Sigmoid colon (tissue), 6 donors: ENCODE measurements at regions not wholly inside any gene's neighbourhood (a gene's known extent, or its start where the extent isn't known, plus 50 kb on each side); places are given as distances from the start of the nearest gene placed in this dataset.

Experiments
- DNase-seq: peaks from one replicate; pipeline ENCODE4 v3.0.0-alpha.2; 2019
- H3K27ac ChIP-seq, 4 donors: fragments of 200-600 bp; sonication (generic); one replicate each; pipeline ENCODE4 v1.5.1; 2016 to 2019; ENCODE audit warnings: mild to moderate bottlenecking in 1 of 4
- H3K27me3 ChIP-seq, 3 donors: fragments of 200-600 bp; sonication (generic); one replicate each; pipeline ENCODE4 v1.5.1; 2019; ENCODE audit warnings: mild to moderate bottlenecking in 1 of 3
- H3K36me3 ChIP-seq, 4 donors: fragments of 200-600 bp; sonication (generic); one replicate each; pipeline ENCODE4 v1.5.1; 2016 to 2019
- H3K4me1 ChIP-seq, 4 donors: fragments of 200-600 bp; sonication (generic); one replicate each; pipeline ENCODE4 v1.5.1; 2017 to 2019
- H3K4me3 ChIP-seq, 4 donors: fragments of 200-600 bp; sonication (generic); one replicate each; pipeline ENCODE4 v1.5.1; 2017 to 2019; ENCODE audit warnings: mild to moderate bottlenecking in 2 of 4, moderate library complexity in 1 of 4
- H3K9me3 ChIP-seq, 4 donors: fragments of 200-600 bp in 3 of 4; sonication (generic) in 3 of 4; one replicate each; pipeline versions ENCODE4 v1.5.1 to v1.6.1; 2013 to 2019
- CTCF ChIP-seq, 4 experiments: fragments of 450-650 bp in 3 of 4; fragments of 200-600 bp in 1 of 4; IDR thresholded peaks; one replicate each; pipeline ENCODE4 v1.5.1; 2016 to 2019; ENCODE audit warnings: antibody characterized with exemption in 4 of 4, mild to moderate bottlenecking in 3 of 4, moderate library complexity in 2 of 4
- EP300 ChIP-seq, 4 donors: sonication (generic); formaldehyde crosslinking; IDR thresholded peaks; one replicate each; pipeline ENCODE4 v1.6.1; 2017; ENCODE audit warnings: antibody characterized with exemption in 4 of 4
- POLR2A ChIP-seq, 2 donors: fragments of 450-650 bp; IDR thresholded peaks; one replicate each; pipeline ENCODE4 v1.6.1; 2016; ENCODE audit warnings: antibody characterized with exemption in 2 of 2, mild to moderate bottlenecking in 2 of 2, moderate library complexity in 2 of 2
- POLR2AphosphoS5 ChIP-seq, 4 donors: sonication (generic); formaldehyde crosslinking; IDR thresholded peaks; one replicate each; pipeline ENCODE4 v1.6.1; 2017; ENCODE audit warnings: antibody characterized with exemption in 4 of 4
- WGBS, 2 donors: extraction: QIAGEN DNeasy Blood & Tissue Kit; methylation state at CpG; one replicate each; pipeline ENCODE4 v1.1.7; 2013; 5-methylcytosine and 5-hydroxymethylcytosine counted together
- intact Hi-C: fragments of 100-400 bp; cut with DNase I; formaldehyde crosslinking; loops from one replicate; pipeline ENCODE4 v1.15.1; 2023
- donor health status: healthy with polysubstance abuse.
- donor health status: healthy.

- Histone ChIP-seq H3K27ac (no peak overlapping the region), H3K4me3 (no peak overlapping the region), H3K4me1 (peaks cover 0 to 8% (median 0%) of the 10 kb centered on the region in 4 donors), H3K9me3 (no peaks in the 10 kb centered on the region), H3K27me3 (no peaks in the 10 kb centered on the region), H3K36me3 (no peaks in the 10 kb centered on the region)
- no peak for DNase-seq
- intact Hi-C loops: no loop called here
- TF ChIP-seq EP300 (IDR thresholded peaks at IDR 0.05): no peak
- no peak for TF ChIP-seq POLR2AphosphoS5 (IDR thresholded peaks at IDR 0.05)
- TF ChIP-seq POLR2A (IDR thresholded peaks at IDR 0.05): no peak
- no peak for TF ChIP-seq CTCF (IDR thresholded peaks at IDR 0.05)
- 55 to 72% methylated on average over 13 of the region's 13 CpGs for WGBS, 2 donors
These were observed 82.1 kb downstream of the LINGO1 start for GRCh38 chr15:77550301-77551251.

GRCh38 chr15:77549576-77550288 lies 83.0 kb downstream of the LINGO1 start:
- peaks cover 0 to 8% (median 0%) of the 10 kb centered on the region in 4 donors for H3K4me1 ChIP-seq
- H3K36me3 ChIP-seq: no peaks in the 10 kb centered on the region
- no peaks in the 10 kb centered on the region for H3K9me3 ChIP-seq
- no peak for DNase-seq
- intact Hi-C loops: no loop called here
- H3K27ac ChIP-seq: no peak overlapping the region
- whole genome bisulfite sequencing, 2 donors: 89 to 91% methylated on average over 5 of the region's 5 CpGs
- H3K27me3 ChIP-seq: no peaks in the 10 kb centered on the region
- TF ChIP-seq POLR2A (IDR thresholded peaks at IDR 0.05) (no peak), CTCF (IDR thresholded peaks at IDR 0.05) (no peak), EP300 (IDR thresholded peaks at IDR 0.05) (no peak), POLR2AphosphoS5 (IDR thresholded peaks at IDR 0.05) (no peak)
- no peak overlapping the region for H3K4me3 ChIP-seq

GRCh38 chr15:77548589-77549557 lies 83.8 kb downstream of the LINGO1 start:
- Histone ChIP-seq H3K9me3 (no peaks in the 10 kb centered on the region), H3K4me1 (peaks cover 0 to 8% (median under 1%) of the 10 kb centered on the region in 4 donors), H3K36me3 (no peaks in the 10 kb centered on the region), H3K27ac (no peak overlapping the region), H3K27me3 (no peaks in the 10 kb centered on the region), H3K4me3 (no peak overlapping the region)
- TF ChIP-seq POLR2A (IDR thresholded peaks at IDR 0.05) (no peak), EP300 (IDR thresholded peaks at IDR 0.05) (no peak), CTCF (IDR thresholded peaks at IDR 0.05) (no peak), POLR2AphosphoS5 (IDR thresholded peaks at IDR 0.05) (no peak)
- WGBS, 2 donors: 80 to 88% methylated on average over 23 of the region's 23 CpGs
- DNase-seq: no peak
- intact Hi-C loops: no loop called here

GRCh38 chr15:77547801-77548588 lies 84.7 kb downstream of the LINGO1 start:
- H3K36me3 ChIP-seq: no peaks in the 10 kb centered on the region
- no peak for TF ChIP-seq EP300 (IDR thresholded peaks at IDR 0.05)
- DNase-seq: no peak
- no peak overlapping the region for H3K4me3 ChIP-seq
- intact Hi-C loops: no loop called here
- H3K27me3 ChIP-seq: no peaks in the 10 kb centered on the region
- H3K4me1 ChIP-seq: peaks cover 0 to 16% (median 9%) of the 10 kb centered on the region in 4 donors
- H3K9me3 ChIP-seq: no peaks in the 10 kb centered on the region
- H3K27ac ChIP-seq: no peak overlapping the region
- 82 to 90% methylated on average over 19 of the region's 19 CpGs for WGBS, 2 donors
